GM21529 (cell line): ENCODE measurements at regions not wholly inside any gene's neighbourhood (a gene's known extent, or its start where the extent isn't known, plus 50 kb on each side); places are given as distances from the start of the nearest gene placed in this dataset.
A peak's percentile ranks its signal among the peaks of the same experiment; 100 is the strongest.
"Not testable (repeated sequence)": the region's sequence is repeated elsewhere in the genome, so short reads cannot be mapped to it uniquely, and the experiment has no call there.

Experiments used
- ATAC-seq: cut with Tn5 transposase; IDR thresholded peaks from one replicate; pipeline ENCODE4 v1.9.1; 2021; ENCODE audit not compliant: unreplicated experiment

DNA sequence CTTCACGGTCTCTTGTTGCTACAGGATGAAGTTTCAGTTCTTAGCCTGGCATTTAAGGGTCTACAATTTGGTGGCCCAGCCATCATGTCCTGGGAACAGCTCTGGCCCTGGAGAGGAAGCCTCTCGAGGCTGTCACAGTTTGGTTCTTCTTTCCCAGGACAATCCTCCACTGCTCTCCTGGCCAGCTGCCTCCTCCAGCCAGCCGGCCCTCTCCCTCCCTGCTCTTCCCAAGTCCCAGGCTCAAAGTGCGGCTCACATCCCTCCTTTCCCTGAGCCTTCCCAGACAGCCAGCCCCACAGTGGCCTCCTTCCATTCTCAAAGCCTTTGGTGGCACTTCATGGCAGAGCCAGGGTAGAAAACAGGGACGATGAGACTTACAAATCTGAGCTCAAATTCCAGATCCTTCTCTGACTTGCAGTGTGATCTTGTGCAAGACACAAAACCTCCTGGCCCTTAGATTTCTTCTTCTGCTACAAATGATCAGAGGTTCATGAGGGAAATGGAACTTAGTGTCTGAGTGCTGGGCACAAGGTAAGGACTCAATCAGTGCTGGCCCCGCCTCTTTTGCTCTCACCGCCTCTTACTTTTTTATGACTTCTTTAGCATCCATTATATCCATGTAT, 223.8 kb upstream of the ECI2 start:
- ATAC-seq, result no peak

DNA sequence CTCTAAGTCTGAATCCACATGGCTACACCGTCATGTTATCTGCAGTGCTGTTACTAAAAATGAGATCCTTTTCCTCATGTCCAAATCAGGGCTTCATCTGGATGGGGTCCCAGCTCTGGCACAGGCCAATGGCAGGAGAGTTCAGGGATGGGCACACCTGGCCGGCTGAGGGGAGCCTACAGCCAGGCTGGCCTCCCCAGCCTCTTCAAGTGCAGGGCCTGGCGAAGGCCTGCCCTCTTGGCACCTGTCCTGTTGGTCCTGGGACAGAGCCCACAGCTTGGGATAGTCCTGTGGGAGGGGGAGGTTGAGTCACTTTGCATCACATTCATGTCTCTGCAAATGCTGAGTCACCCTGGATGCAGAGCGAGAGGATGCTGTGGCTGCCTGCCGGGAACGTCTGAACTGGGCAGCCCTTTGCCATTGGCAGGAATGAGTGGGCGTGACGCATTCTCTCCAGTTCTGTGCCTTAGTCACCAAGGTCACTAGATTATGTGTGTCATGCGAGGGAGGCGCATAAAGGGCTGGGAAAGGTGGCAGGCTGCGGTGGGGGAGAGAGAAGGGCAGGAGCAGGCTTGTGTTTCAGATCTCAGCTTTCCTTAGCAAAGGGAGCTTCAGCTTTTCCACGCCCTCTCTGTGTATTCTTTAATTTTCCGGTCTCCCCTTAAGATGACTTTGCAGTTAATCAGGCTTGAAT, 223.2 kb upstream of the ECI2 start:
- no peak for ATAC-seq

DNA sequence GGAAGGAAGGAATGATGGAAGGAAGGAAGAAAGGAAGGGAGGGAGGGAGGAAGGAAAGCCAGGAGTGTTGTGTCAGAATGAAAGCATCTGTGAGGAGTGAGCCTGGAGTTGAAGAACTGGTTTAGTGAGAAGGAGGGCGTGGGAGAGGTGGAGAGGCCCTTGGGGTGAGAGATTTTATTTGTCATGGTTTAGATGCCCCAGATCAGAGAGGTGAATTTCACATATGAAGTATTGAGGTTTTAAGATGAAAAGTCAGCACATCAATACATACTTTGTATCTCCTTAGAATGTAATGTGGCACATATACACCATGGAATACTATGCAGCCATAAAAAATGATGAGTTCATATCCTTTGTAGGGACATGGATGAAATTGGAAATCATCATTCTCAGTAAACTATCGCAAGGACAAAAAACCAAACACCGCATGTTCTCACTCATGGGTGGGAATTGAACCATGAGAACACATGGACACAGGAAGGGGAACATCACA, 222.3 kb upstream of the ECI2 start:
- ATAC-seq, result not testable (repeated sequence)

DNA sequence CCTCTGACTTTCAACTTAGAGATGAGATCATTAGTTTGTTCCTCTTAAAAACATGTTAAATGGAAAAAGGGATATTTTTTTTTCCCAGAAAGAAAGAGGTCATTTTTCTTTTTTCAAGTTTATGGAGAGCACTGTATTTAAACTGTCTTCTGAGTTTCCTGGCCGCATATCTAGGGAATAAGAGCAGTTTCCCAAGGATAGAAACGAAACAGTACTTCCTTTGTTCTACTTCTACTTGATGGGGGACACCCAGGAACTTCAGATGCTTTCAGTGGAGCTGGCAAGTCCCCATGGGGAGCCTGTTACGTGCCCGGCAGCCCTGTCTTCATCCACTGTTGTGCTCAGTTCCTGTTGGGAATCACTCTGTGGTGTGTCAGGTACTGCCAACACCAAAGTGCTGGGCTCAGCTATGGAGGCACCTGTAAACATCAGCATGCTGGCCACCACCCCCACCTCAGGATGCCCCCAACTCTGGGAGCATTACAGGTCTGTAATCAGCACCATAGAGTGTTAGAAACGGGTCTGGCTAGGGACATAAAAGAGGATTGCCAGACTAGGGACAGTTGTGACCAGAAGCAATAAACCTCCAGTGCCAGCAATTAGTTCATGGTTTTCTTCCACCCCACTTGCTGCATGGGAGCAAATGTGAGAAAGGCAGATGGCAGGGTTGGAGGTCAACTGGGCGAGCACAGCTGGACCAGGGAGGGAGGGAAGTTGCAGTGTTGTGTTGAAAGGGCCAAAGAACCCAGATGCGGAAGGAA, 221.7 kb upstream of the ECI2 start:
- ATAC-seq, result no peak

DNA sequence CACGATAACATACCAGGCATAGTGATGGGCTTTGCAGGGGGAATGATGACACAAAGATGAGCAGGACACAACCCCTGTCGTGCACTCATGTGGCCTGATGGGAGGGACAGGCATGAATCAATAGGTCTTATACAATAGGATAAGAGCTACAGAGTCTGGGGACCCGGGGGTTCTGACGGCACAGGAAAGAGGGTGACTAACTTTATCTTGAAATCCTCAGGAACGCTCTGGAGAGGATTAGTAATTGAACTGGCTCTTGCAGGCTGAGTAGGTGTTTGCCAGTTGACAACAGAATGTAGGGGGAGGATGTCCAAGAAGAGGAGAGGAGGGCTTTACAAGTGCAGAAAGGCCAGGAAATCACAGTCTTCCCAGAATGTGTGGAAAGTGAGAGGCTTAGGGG, 219.9 kb upstream of the ECI2 start:
- ATAC-seq, result no peak

DNA sequence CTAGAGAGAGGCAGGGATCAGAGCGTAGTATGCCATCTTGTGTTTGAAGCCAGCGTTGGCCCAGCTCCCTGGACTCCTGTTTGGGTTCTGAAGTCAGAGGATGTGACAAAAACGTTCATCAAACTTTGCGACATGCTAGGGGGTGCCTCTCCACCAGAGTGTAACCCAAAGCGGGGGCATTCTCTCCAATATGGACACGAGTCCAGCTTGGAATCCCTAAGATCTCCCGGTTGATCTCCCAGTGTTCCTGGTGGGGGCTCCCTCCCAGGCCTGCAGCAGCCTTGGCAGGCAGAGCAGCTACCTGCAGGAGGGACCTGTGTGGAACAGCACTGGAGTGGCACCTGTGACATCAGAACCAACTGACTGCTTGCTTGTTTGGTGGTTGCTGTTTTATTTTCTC, 218.8 kb upstream of the ECI2 start:
- ATAC-seq, result no peak

DNA sequence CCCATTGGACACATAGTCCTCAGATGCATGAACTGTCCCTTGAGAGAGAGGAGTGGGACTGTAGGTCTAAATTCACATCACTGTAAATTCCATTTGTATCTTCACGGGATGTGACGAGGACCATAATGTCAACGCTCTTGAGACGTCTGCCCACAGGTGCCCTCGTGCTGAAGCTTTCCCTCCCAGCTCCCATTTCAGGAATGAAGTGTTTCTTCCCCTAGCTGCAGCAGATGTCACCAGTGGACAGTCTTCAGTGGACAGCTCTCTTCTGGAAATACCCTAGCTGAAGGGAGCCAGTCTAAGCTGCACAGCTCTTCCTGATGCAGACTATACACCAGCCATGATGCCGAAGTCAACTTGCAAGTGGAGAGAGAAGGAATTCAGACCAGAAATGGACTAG, 217.4 kb upstream of the ECI2 start:
- no peak for ATAC-seq

DNA sequence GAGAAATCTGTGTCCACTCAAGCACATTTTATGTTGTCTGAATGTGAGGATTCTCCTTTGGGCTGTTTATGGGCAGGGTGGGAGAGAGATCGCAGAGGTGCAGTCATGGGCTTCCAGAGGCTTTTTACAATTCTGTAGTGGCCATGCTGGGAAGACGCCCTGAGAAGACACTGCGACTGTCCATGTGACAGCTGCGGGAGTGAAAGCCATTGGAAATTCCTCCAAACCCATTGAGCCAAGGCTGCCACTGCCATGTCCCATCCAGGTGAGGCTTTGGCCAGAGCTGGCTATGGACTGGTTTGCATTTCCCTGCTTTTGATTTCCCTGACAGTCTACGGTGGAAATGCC, 216.9 kb upstream of the ECI2 start:
- ATAC-seq, result no peak

DNA sequence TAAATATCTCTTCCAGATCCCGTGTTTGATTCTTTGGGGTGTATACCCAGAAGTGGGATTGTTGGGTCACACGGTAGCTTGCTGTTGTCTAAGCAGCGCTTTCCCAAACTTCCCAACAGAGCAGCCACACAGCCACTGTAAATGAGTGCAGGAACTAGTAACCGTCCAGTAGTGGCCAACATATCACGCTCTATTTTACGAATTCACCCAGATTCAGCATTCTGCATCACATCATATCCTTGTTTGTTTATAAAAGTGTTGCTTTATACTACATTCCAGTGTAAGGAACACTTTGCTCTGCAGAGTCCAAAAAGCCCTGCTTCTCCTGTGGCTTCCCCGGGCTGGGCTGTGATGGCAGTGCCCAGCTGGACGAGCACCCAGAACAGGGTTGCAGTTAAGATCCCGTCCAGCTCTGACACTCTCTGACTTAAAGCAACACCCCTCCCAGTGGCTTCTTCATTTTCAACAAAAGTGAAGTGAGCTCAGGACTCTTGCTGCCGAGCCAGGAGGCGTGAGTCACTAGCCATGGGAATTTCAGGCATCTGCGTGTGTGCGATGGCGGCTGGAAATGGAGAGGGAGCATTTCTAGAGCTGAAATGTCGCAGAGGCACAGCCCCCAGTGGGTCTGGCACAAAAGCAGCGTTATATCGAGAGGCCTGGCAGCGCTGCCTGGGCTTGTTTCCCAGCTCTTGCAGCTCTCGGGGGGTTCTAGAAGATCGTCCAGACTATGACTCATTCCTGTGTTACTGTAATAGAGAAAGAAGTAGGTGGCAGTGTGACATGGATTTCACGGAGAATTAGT, 216.3 kb upstream of the ECI2 start:
- ATAC-seq, result no peak

DNA sequence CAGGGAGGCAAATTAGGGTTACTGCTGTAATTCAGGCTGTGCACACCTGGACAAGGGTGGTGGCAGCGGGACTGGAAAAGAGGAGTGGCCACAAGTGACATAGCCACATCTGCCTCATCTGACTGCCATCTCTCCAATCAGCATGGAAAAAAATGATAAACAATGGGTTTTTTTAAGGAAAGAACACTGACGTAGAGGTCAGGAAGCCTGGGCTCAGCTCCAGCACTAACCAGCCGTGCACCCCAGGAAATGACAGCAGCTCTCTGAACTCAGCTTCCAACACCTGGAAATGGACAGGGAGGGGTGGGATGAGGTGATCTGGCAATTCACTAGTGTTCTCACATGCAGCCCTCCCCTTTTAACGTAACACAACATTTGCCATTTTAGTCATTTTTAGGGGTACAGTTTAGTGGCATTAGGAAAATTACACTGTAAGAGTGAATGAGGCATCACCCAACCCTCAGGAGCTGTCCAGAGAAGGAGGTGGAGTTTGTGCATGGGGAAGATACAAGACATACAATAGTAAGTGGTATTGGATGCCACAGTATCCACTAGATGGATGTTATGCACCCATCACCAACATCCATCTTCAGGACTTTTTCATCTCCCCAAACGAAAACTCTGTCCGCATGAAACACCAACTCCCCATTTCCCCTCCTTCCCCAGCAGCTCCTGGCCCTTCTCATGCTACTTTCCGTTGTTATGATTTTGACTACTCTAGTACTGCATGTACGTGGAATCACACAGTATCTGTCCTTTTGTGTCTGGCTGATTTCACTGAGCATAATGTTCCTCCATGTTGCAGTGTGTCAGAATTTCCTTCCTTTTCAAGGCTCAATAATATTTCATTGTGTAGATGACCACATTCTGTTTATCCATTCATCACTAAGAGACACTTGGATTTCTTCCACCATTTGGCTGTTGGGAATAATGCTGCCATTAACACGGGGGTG, 215.5 kb upstream of the ECI2 start:
- ATAC-seq, result no peak

DNA sequence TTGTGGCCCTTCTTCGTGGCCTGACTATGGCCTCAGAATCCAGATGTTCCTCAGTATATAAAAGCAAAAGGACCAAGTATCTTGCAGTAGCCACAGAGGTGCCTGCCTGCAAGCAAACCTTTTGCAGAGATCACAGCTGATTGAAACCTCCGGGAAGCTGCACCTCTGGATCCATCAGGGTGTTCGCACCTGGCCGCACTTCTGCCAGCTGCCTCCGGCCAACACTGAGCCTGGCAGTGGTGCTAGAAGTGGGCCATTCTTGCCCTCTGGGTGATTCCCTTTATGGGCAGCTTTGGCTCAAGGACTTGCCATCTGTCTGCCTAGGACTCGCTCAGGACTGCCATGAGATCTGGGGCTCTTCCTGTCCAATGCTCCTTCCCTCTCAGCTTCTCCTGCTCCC, 214.6 kb upstream of the ECI2 start:
- ATAC-seq, result no peak

DNA sequence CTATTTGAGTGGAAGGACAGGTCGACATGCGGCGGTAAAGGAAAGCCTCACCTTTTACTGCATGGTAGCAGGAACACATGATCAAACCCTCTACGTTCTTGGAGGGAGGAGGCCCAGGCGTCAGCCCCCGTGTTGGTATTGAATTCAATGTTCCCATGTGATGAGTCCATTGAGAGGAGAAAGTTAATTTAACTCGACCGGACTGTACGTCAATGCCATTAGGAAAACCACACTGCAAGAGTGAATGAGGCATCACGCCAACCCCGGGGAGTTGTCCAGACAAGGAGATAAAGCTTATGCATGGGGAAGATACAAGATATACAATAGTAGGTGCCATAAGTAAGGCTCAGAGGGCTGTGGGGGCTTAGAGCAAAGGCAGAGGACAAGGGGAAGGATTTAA, 213.9 kb upstream of the ECI2 start:
- ATAC-seq, result no peak

DNA sequence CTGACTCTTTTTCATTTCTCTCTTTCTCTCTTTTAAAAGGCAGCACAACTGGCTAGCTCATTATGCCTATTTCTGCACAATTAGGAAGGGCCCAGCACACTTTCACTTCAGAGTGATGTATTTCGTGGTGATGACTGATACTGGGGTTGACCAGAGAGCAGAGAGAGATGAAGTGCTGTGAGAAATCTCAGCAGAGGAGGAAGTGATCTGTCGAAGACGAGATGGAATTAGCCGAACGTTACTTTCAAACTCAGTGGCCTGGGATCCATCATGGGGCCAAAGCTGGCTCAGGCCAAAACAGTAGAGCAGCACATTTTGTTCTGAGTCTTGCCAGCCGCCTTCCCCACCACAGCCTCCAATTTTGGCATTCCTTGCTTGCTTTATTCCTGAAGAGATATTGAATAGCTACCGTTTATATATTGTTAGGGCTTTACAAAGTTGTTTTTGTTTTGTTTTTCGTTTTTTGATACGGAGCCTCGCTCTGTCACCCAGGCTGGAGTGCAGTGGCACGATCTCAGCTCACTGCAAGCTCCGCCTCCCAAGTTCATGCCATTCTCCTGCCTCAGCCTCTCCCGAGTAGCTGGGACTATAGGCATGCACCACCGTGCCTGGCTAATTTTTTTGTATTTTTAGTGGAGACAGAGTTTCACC, 213.2 kb upstream of the ECI2 start:
- peak; percentile 95 for ATAC-seq

DNA sequence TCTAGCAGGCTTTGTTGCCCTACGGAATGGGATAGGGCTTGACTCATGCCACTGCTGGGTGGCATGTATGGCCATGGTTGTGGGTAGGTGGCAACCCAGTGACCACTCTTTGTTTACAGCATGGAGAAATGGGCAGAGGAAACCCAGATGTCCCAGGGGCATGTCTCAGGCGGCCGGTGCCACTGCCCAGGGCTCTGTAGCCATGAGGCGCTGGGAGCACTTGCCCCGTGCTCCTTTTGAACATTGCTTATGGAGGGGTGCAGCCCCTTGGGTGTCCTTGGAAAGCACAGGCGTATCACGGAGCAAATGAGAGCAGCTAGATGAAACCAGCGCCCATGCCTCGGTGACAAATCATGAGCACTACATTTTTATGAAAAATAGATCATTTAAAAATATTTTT, 212.5 kb upstream of the ECI2 start:
- ATAC-seq, result no peak

DNA sequence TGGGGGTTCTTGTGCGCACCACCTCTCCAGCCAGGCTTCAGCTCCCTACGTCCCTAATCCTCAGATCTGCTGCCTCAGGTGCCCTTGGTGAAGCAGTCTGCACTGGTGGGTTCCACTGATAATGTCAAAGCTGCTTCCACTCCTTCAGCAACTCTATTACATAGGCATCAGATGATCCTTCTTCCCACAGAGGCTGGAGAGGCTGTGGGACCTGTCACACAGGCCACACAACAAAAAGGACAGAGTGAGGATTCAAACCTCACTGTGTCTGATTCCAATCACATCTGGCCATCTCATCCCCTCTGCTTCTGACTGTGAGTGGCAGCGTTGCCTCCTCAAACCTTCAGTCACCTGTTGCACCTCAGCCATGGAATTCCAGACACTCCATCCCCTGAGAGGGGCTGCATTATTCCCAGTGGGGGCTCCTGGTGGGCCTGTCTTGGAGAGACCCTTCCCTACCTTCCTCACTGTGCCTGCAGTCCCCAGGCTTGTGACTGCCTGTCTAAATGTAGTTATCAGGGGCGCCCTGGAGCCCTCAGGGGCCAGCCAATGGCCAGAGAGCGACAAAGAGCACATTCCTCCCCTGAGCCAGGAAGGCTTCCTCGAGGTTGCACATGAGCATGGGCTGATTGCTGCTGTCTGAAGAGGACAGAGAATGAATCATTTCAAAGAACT, 211.4 kb upstream of the ECI2 start:
- no peak for ATAC-seq

DNA sequence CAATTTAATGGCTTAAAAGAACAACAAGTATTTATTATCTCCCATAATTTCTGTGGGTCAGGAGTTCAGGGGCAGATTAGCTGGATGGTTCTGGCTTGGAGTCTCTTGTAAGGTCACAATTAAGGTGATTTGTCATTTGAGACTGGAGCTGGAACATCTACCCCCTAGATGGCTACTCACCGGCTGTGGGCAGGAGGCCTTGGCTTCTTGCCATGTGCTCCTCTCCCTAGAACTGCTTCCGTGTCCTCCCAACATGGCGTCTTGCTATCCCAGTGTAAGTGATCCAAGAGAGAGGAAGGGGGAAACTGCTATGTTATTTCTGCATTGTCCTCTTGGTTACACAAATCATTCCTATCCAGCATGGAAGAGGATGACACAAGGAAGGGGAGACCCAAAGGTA, 210.2 kb upstream of the ECI2 start:
- ATAC-seq, result no peak

DNA sequence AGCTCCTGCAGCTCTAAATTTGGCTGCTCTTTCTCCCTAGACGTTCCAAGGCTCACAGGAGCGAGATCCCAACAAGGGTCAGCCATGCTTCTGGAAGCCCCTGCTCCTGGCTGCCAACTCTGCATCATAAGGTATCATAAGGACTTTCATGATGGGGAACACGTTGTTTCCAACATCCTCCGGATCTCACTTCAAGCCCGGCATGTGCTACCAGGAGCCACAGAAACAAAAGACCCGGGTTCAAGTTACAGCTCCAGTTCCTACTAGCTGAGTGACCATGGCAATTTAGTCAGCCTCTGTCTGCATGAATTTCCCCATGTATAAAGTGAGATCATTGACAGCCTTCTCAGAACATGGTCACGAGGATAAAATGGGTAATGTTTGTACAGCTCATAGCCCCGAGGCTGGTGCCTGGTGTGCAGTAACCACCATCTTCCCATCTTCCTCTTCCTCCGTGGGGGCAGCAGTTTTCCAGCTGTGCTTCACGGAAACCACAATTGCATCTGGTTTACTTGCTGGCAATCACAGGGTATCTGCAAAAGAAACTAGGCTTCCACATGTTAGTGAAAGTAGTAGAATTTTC, 209.0 kb upstream of the ECI2 start:
- no peak for ATAC-seq

DNA sequence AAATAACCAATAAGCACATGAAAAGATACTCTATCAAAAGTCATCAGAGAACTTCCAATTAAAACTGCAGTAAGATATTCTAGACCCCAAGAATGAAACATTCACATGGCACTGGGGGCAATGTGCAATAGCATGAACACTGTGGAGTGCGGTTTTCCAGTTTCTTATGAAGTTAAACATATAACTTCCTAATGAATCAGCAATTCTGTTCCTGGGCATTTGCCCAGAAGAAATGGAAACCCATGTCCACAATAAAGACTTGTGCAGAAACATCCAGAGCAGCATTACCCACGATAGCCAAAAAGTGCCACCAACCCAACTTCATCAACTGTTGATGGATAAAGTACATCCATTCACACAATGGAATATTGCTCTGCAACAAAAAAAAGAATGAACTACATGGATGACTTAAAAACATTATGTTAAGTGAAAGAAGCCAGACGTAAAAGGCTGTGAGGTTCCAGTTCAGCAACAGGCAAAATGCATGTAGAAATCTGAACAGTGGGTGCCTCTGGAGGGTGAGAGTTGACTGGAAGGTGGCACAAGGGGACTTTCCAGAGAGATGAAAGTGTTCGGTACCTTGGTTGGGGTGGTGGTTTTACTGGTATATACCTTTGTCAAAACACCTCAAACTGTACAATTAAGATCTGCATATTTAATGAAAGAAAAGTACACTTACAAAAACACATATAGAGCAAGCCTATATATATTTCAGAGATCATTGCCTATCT, 207.2 kb upstream of the ECI2 start:
- ATAC-seq, result no peak
